ENCODE measurements at regions not wholly inside any gene's neighbourhood (a gene's known extent, or its start where the extent isn't known, plus 50 kb on each side); places are given as distances from the start of the nearest gene placed in this dataset.
"Not testable (repeated sequence)": the region's sequence is repeated elsewhere in the genome, so short reads cannot be mapped to it uniquely, and the experiment has no call there.

DNA sequence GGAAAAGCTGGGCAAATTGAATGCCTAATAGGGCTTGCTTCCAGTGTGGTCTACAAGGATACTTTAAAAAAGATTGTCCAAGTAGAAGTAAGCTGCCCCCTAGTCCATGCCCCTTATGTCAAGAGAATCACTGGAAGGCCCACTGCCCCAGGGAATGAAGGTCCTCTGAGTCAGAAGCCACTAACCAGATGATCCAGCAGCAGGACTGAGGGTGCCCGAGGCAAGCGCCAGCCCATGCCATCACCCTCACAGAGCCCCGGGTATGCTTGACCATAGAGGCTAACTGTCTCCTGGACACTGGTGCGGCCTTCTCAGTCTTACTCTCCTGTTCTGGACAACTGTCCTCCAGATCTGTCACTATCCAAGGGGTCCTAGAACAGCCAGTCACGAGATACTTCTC is 201.2 kb downstream of the PYDC2 start:
- H3K4me3 ChIP-seq (ENCODE audit: control insufficient read depth in 1 of 7, extremely low read depth in 1 of 7, insufficient read depth in 4 of 7, low read depth in 2 of 7, low read length in 6 of 7); H3K9me3 ChIP-seq (ENCODE audit: control extremely low read depth in 1 of 5, control insufficient read depth in 4 of 5, insufficient read depth in 2 of 5, low read depth in 1 of 5, low read length in 4 of 5); H3K27ac ChIP-seq (ENCODE audit: insufficient read depth in 1 of 2, low read depth in 1 of 2, low read length in 2 of 2, poor library complexity in 1 of 2, severe bottlenecking in 2 of 2); POLR2A ChIA-PET; H3K36me3 ChIP-seq (ENCODE audit: control insufficient read depth in 4 of 4, insufficient read depth in 4 of 4, low read length in 3 of 4); H3K27me3 ChIP-seq (replicated peaks in 2 of 5; ENCODE audit: control insufficient read depth in 4 of 5, insufficient read depth in 5 of 5, low read length in 4 of 5); H3K4me1 ChIP-seq (ENCODE audit: control extremely low read depth in 1 of 4, control insufficient read depth in 4 of 4, insufficient read depth in 4 of 4, low read length in 3 of 4); CTCF ChIA-PET; DNase-seq: not testable (repeated sequence)
- WGBS (ENCODE audit: insufficient coverage): 77% methylated on average over 5 of the region's 5 CpGs

DNA sequence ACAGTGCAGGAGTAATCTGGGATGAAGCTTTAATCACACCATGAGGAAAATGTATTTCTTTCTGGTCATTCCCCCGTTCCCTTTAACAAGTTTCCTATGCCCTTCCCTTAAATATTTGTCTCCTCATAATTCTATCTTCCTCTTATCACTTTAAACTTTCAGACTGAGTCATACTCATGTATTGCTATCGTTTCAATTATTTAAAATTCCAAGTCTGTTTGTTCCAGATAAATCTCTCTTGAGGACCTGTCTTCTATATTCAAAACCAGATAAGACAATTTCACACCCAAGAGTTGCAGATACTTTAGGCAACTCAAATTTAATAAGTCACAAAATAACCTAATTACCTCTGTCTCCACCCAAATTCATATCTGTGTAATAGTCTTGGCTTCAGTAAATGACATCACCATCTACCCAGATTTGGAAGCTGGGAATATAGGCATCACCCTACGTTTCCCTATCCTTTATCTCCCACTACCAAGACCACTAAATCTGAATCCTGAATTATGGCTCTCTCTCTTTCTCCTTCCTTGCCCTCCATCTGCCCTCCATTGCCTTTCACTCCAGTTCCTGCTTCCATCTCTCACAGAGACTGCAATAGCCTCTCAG is 220.1 kb downstream of the PYDC2 start:
- no peak for DNase-seq

DNA sequence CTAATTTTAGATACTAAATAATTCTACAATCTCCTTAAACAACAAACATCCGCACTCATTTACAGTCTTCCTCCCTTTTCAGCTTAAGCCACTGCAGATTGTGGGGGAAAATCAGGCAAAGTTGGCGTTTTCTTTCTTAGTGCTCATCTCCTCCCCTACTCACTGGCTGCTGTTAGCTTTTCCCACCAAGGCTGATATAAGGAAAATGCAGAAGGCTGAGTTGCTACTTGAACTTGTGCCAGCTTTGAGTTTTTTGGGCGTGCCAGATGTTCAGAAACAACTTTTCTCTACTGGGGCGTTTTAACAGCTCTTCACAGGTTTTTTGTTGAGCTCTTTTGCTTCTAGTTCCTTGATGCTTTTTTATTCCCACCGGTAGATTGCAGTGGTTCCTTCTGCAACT is 222.0 kb downstream of the PYDC2 start:
- 85% methylated on average over 3 of the region's 5 CpGs for WGBS (ENCODE audit: insufficient coverage)
- Histone ChIP-seq H3K27ac (ENCODE audit: insufficient read depth in 1 of 2, low read depth in 1 of 2, low read length in 2 of 2, poor library complexity in 1 of 2, severe bottlenecking in 2 of 2) (no peak overlapping the region), H3K4me1 (ENCODE audit: control extremely low read depth in 1 of 4, control insufficient read depth in 4 of 4, insufficient read depth in 4 of 4, low read length in 3 of 4) (no peaks in the 10 kb centered on the region), H3K36me3 (ENCODE audit: control insufficient read depth in 4 of 4, insufficient read depth in 4 of 4, low read length in 3 of 4) (no peaks in the 10 kb centered on the region), H3K27me3 (replicated peaks in 2 of 5; ENCODE audit: control insufficient read depth in 4 of 5, insufficient read depth in 5 of 5, low read length in 4 of 5) (no peaks in the 10 kb centered on the region), H3K9me3 (ENCODE audit: control extremely low read depth in 1 of 5, control insufficient read depth in 4 of 5, insufficient read depth in 2 of 5, low read depth in 1 of 5, low read length in 4 of 5) (no peaks in the 10 kb centered on the region), H3K4me3 (ENCODE audit: control insufficient read depth in 1 of 7, extremely low read depth in 1 of 7, insufficient read depth in 4 of 7, low read depth in 2 of 7, low read length in 6 of 7) (no peak overlapping the region)
- ChIA-PET CTCF (no interaction called here), POLR2A (no interaction called here)
- DNase-seq: no peak

More for the DNA sequence above, 220.1 kb downstream of the PYDC2 start:
- ChIA-PET POLR2A (no interaction called here), CTCF (no interaction called here)
- Histone ChIP-seq H3K36me3 (ENCODE audit: control insufficient read depth in 4 of 4, insufficient read depth in 4 of 4, low read length in 3 of 4) (no peaks in the 10 kb centered on the region), H3K9me3 (ENCODE audit: control extremely low read depth in 1 of 5, control insufficient read depth in 4 of 5, insufficient read depth in 2 of 5, low read depth in 1 of 5, low read length in 4 of 5) (no peaks in the 10 kb centered on the region), H3K4me3 (ENCODE audit: control insufficient read depth in 1 of 7, extremely low read depth in 1 of 7, insufficient read depth in 4 of 7, low read depth in 2 of 7, low read length in 6 of 7) (no peak overlapping the region), H3K27me3 (replicated peaks in 2 of 5; ENCODE audit: control insufficient read depth in 4 of 5, insufficient read depth in 5 of 5, low read length in 4 of 5) (no peaks in the 10 kb centered on the region), H3K4me1 (ENCODE audit: control extremely low read depth in 1 of 4, control insufficient read depth in 4 of 4, insufficient read depth in 4 of 4, low read length in 3 of 4) (no peaks in the 10 kb centered on the region), H3K27ac (ENCODE audit: insufficient read depth in 1 of 2, low read depth in 1 of 2, low read length in 2 of 2, poor library complexity in 1 of 2, severe bottlenecking in 2 of 2) (no peak overlapping the region)
- 78% methylated on average over 2 of the region's 3 CpGs for WGBS (ENCODE audit: insufficient coverage)

GRCh38 chr3:191686626-191687025 is 225.7 kb downstream of the PYDC2 start:
- POLR2A ChIA-PET: no interaction called here

DNA sequence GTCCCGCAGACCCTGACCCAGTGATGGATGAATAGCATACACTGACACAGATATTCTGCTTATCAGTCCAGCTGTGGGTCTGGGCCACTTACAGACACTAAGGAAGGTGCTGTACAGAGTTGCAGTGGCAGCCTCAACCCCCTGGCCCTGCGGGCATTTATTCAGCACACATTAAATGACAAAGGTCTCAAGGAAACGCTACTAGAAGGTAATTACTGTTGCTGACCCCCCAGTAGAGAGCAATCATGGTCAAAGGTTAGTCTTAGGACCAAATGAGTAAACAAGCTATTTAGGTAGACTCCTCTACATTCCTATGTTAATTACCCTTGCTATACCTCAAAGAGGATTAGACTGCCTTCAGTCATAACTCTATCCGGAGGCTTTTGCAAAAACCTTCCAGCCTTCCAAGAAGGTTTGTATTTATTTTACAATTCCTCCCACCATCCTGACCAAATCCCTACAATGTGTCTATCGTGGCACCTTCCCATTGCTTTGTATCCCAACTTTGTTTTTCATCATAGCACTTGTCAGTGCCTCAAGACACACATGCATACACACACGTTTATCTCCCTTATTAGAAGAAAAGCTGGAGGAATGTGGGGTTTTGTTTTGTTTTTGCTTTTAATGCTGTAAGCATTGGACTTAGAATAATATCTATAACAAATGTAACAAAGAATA is 227.9 kb downstream of the PYDC2 start:
- POLR2A ChIA-PET: interaction anchor here (0.5 kb wide), 1 partner anchor 280 kb away, joined by 3 read pairs; no protein-coding TSS in a partner anchor

More at GRCh38 chr3:191686626-191687025, 225.7 kb downstream of the PYDC2 start:
- Histone ChIP-seq H3K36me3 (ENCODE audit: control insufficient read depth in 4 of 4, insufficient read depth in 4 of 4, low read length in 3 of 4) (no peaks in the 10 kb centered on the region), H3K4me1 (ENCODE audit: control extremely low read depth in 1 of 4, control insufficient read depth in 4 of 4, insufficient read depth in 4 of 4, low read length in 3 of 4) (no peaks in the 10 kb centered on the region), H3K4me3 (ENCODE audit: control insufficient read depth in 1 of 7, extremely low read depth in 1 of 7, insufficient read depth in 4 of 7, low read depth in 2 of 7, low read length in 6 of 7) (no peak overlapping the region), H3K9me3 (ENCODE audit: control extremely low read depth in 1 of 5, control insufficient read depth in 4 of 5, insufficient read depth in 2 of 5, low read depth in 1 of 5, low read length in 4 of 5) (no peaks in the 10 kb centered on the region), H3K27me3 (replicated peaks in 2 of 5; ENCODE audit: control insufficient read depth in 4 of 5, insufficient read depth in 5 of 5, low read length in 4 of 5) (no peaks in the 10 kb centered on the region), H3K27ac (ENCODE audit: insufficient read depth in 1 of 2, low read depth in 1 of 2, low read length in 2 of 2, poor library complexity in 1 of 2, severe bottlenecking in 2 of 2) (no peak overlapping the region)
- CTCF ChIA-PET: no interaction called here
- no peak for DNase-seq

DNA sequence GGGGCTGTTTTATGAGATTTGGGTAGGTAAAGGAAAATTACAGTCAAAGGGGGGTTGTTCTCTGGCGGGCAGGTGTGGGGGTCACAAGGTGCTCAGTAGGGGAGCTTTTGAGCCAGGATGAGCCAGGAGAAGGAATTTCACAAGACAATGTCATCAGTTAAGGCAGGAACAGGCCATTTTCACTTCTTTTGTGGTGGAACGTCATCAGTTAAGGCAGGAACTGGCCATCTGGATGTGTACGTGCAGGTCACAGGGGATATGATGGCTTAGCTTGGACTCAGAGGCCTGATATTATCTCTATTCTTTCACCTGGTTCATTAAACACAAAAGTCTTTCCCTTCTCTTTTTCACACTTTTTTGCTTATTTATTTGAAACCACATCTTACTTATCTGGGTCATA is 230.2 kb downstream of the PYDC2 start:
- H3K9me3 ChIP-seq (ENCODE audit: control extremely low read depth in 1 of 5, control insufficient read depth in 4 of 5, insufficient read depth in 2 of 5, low read depth in 1 of 5, low read length in 4 of 5); H3K27ac ChIP-seq (ENCODE audit: insufficient read depth in 1 of 2, low read depth in 1 of 2, low read length in 2 of 2, poor library complexity in 1 of 2, severe bottlenecking in 2 of 2); CTCF ChIA-PET; POLR2A ChIA-PET; DNase-seq; H3K4me3 ChIP-seq (ENCODE audit: control insufficient read depth in 1 of 7, extremely low read depth in 1 of 7, insufficient read depth in 4 of 7, low read depth in 2 of 7, low read length in 6 of 7); H3K4me1 ChIP-seq (ENCODE audit: control extremely low read depth in 1 of 4, control insufficient read depth in 4 of 4, insufficient read depth in 4 of 4, low read length in 3 of 4); H3K27me3 ChIP-seq (replicated peaks in 2 of 5; ENCODE audit: control insufficient read depth in 4 of 5, insufficient read depth in 5 of 5, low read length in 4 of 5); H3K36me3 ChIP-seq (ENCODE audit: control insufficient read depth in 4 of 4, insufficient read depth in 4 of 4, low read length in 3 of 4): not testable (repeated sequence)
- no CpG with 5 or more reads among the region's 3 CpGs for WGBS (ENCODE audit: insufficient coverage)

More for the DNA sequence above, 227.9 kb downstream of the PYDC2 start:
- H3K9me3 ChIP-seq (ENCODE audit: control extremely low read depth in 1 of 5, control insufficient read depth in 4 of 5, insufficient read depth in 2 of 5, low read depth in 1 of 5, low read length in 4 of 5): no peaks in the 10 kb centered on the region
- no peaks in the 10 kb centered on the region for H3K27me3 ChIP-seq (replicated peaks in 2 of 5; ENCODE audit: control insufficient read depth in 4 of 5, insufficient read depth in 5 of 5, low read length in 4 of 5)
- no peak overlapping the region for H3K4me3 ChIP-seq (ENCODE audit: control insufficient read depth in 1 of 7, extremely low read depth in 1 of 7, insufficient read depth in 4 of 7, low read depth in 2 of 7, low read length in 6 of 7)
- no peak overlapping the region for H3K27ac ChIP-seq (ENCODE audit: insufficient read depth in 1 of 2, low read depth in 1 of 2, low read length in 2 of 2, poor library complexity in 1 of 2, severe bottlenecking in 2 of 2)
- DNase-seq: no peak
- CTCF ChIA-PET: no interaction called here
- H3K36me3 ChIP-seq (ENCODE audit: control insufficient read depth in 4 of 4, insufficient read depth in 4 of 4, low read length in 3 of 4): no peaks in the 10 kb centered on the region
- no peaks in the 10 kb centered on the region for H3K4me1 ChIP-seq (ENCODE audit: control extremely low read depth in 1 of 4, control insufficient read depth in 4 of 4, insufficient read depth in 4 of 4, low read length in 3 of 4)
- 61% methylated on average over 3 of the region's 6 CpGs for WGBS (ENCODE audit: insufficient coverage)

GRCh38 chr3:191695131-191695814 is 234.3 kb downstream of the PYDC2 start:
- Histone ChIP-seq H3K4me1 (ENCODE audit: control extremely low read depth in 1 of 4, control insufficient read depth in 4 of 4, insufficient read depth in 4 of 4, low read length in 3 of 4) (no peaks in the 10 kb centered on the region), H3K36me3 (ENCODE audit: control insufficient read depth in 4 of 4, insufficient read depth in 4 of 4, low read length in 3 of 4) (no peaks in the 10 kb centered on the region), H3K27me3 (replicated peaks in 2 of 5; ENCODE audit: control insufficient read depth in 4 of 5, insufficient read depth in 5 of 5, low read length in 4 of 5) (no peaks in the 10 kb centered on the region), H3K27ac (ENCODE audit: insufficient read depth in 1 of 2, low read depth in 1 of 2, low read length in 2 of 2, poor library complexity in 1 of 2, severe bottlenecking in 2 of 2) (no peak overlapping the region), H3K9me3 (ENCODE audit: control extremely low read depth in 1 of 5, control insufficient read depth in 4 of 5, insufficient read depth in 2 of 5, low read depth in 1 of 5, low read length in 4 of 5) (no peaks in the 10 kb centered on the region), H3K4me3 (ENCODE audit: control insufficient read depth in 1 of 7, extremely low read depth in 1 of 7, insufficient read depth in 4 of 7, low read depth in 2 of 7, low read length in 6 of 7) (no peak overlapping the region)
- ChIA-PET POLR2A (no interaction called here), CTCF (no interaction called here)
- no peak for DNase-seq
- WGBS (ENCODE audit: insufficient coverage): 100% methylated on average over 1 of the region's 7 CpGs

Measured in common myeloid progenitor, CD34-positive (primary cell).